GM08714 (cell line): ENCODE measurements at regions not wholly inside any gene's neighbourhood (a gene's known extent, or its start where the extent isn't known, plus 50 kb on each side); places are given as distances from the start of the nearest gene placed in this dataset.

Experiments used
- H3K4me3 ChIP-seq: fragments of 200-500 bp; sonication (Bioruptor generic); 2 replicates; pipeline ENCODE4 v1.5.1; 2014; ENCODE audit warnings: mild to moderate bottlenecking, low read length, inconsistent platforms
- ZNF274 ChIP-seq: IDR thresholded peaks from 2 replicates; pipeline ENCODE4 v1.6.1; 2012; ENCODE audit warnings: mild to moderate bottlenecking, low read depth, low read length

- H3K4me3 ChIP-seq, result no peak overlapping the region; the same call in 1 of the 2 replicates
- no peak for TF ChIP-seq ZNF274
These were observed 69.9 kb downstream of the RHOB start for GRCh38 chr2:20516646-20517341.

- H3K4me3 ChIP-seq, result no peak overlapping the region
- TF ChIP-seq ZNF274, result no peak
These were observed 72.4 kb downstream of the RHOB start for GRCh38 chr2:20519309-20519708.

- H3K4me3 ChIP-seq, result no peak overlapping the region
- no peak for TF ChIP-seq ZNF274
These were observed 73.3 kb downstream of the RHOB start for GRCh38 chr2:20520128-20520527.

- no peak overlapping the region for H3K4me3 ChIP-seq
- TF ChIP-seq ZNF274, result no peak
These were observed 74.3 kb downstream of the RHOB start for GRCh38 chr2:20521193-20521592.

GRCh38 chr2:20521682-20522189 lies 74.9 kb downstream of the RHOB start:
- no peak overlapping the region for H3K4me3 ChIP-seq
- no peak for TF ChIP-seq ZNF274

GRCh38 chr2:20523073-20523798 lies 76.4 kb downstream of the RHOB start:
- TF ChIP-seq ZNF274, result no peak
- H3K4me3 ChIP-seq, result no peak overlapping the region

GRCh38 chr2:20523799-20524187 lies 76.9 kb downstream of the RHOB start:
- H3K4me3 ChIP-seq, result no peak overlapping the region

GRCh38 chr2:20524412-20525040 lies 77.7 kb downstream of the RHOB start:
- no peak for TF ChIP-seq ZNF274
- H3K4me3 ChIP-seq, result no peak overlapping the region; the same call in 1 of the 2 replicates

More at GRCh38 chr2:20523799-20524187, 76.9 kb downstream of the RHOB start:
- TF ChIP-seq ZNF274, result no peak

GRCh38 chr2:20525041-20526035 lies 78.5 kb downstream of the RHOB start:
- peak overlapping the region; percentile 3; the same call in 1 of the 2 replicates for H3K4me3 ChIP-seq
- no peak for TF ChIP-seq ZNF274

- no peak for TF ChIP-seq ZNF274
- H3K4me3 ChIP-seq, result no peak overlapping the region
These were observed 79.3 kb downstream of the RHOB start for GRCh38 chr2:20526160-20526559.

GRCh38 chr2:20526708-20527107 lies 79.8 kb downstream of the RHOB start:
- no peak for TF ChIP-seq ZNF274
- no peak overlapping the region for H3K4me3 ChIP-seq

- H3K4me3 ChIP-seq, result no peak overlapping the region
- TF ChIP-seq ZNF274, result no peak
These were observed 81.8 kb downstream of the RHOB start for GRCh38 chr2:20528713-20529112.

GRCh38 chr2:20530520-20530919 lies 83.6 kb downstream of the RHOB start:
- no peak overlapping the region for H3K4me3 ChIP-seq
- TF ChIP-seq ZNF274, result no peak
